T-helper 17 cell (primary cell): ENCODE measurements at regions not wholly inside any gene's neighbourhood (a gene's known extent, or its start where the extent isn't known, plus 50 kb on each side); places are given as distances from the start of the nearest gene placed in this dataset.

Source experiments
- ATAC-seq: fragments of 150-1000 bp; cut with Tn5 transposase; 2 replicates; pipeline ENCODE4 v1.10.0; 2021; ENCODE audit warnings: mild to moderate bottlenecking, moderate library complexity
- DNase-seq, 3 donors: peaks; one replicate each; pipeline versions ENCODE4 v3.0.0 to v3.0.0-alpha.2; 2020 to 2021
- H3K9me3 ChIP-seq: one replicate; pipeline ENCODE4 v1.7.0; 2013; ENCODE audit warnings: low read length, mild to moderate bottlenecking; ENCODE audit not compliant: control insufficient read depth, poor library complexity, severe bottlenecking
- H3K27ac Mint-ChIP-seq: one replicate; pipeline ENCODE4 v1.8.0; 2022; ENCODE audit warnings: mild to moderate bottlenecking, moderate library complexity, mixed read lengths
- H3K27me3 Mint-ChIP-seq: one replicate; pipeline ENCODE4 v1.8.0; 2022; ENCODE audit warnings: mixed read lengths
- H3K36me3 Mint-ChIP-seq: one replicate; pipeline ENCODE4 v1.8.0; 2022; ENCODE audit warnings: low read depth, mixed read lengths
- H3K4me1 Mint-ChIP-seq: one replicate; pipeline ENCODE4 v1.8.0; 2022; ENCODE audit warnings: mild to moderate bottlenecking, mixed read lengths
- H3K4me3 Mint-ChIP-seq: one replicate; pipeline ENCODE4 v1.8.0; 2022; ENCODE audit warnings: mild to moderate bottlenecking, moderate library complexity, mixed read lengths

DNA sequence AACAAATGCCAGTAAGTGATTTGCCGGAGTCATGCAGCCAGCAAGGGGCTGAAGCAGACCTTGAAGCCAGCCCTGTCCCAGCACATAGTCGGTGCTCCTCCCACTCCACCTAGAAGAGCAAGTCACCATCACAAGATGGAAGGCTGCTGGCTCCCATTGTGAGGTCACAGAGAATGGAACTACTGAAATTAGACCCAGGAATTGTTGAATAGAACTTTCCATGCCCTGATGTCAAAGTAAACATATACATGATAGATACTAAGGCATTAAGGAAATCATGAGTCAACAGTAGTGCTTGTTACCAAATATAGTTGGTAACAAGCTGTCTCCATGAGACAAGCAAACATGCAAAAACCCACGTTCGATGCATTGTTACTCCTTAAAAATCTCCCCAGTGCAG lies 177.1 kb upstream of the MID1 start:
- ATAC-seq (no peak), DNase-seq (no peak)
- H3K9me3 ChIP-seq: no peaks in the 10 kb centered on the region
- Mint-ChIP-seq H3K27ac (no peak overlapping the region), H3K36me3 (peaks cover 2% of the 10 kb centered on the region), H3K4me3 (no peak overlapping the region), H3K27me3 (no peaks in the 10 kb centered on the region), H3K4me1 (no peaks in the 10 kb centered on the region)

DNA sequence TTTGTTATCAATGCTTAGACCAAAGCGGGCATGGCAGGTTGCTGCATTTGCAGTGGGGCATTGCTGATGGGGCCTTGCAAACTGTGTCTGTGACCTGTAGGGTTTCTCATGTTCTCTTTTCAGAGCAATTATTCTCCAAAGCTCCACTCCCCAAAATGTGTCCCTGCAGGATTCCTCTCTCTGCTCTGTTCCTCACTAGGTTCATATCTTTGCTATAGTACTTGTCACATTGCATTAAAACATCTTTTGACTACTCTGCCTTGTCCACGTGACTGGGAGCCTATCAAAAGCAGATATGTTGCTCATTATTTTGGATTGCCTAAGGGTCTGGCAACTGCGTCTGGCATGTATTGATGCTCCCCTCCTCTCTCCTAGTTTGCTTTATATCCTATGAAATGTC lies 177.7 kb upstream of the MID1 start:
- no peak overlapping the region for H3K27ac Mint-ChIP-seq
- peaks cover 2% of the 10 kb centered on the region for H3K36me3 Mint-ChIP-seq
- ATAC-seq (no peak), DNase-seq (no peak)
- H3K4me3 Mint-ChIP-seq: no peak overlapping the region
- no peaks in the 10 kb centered on the region for H3K27me3 Mint-ChIP-seq
- no peaks in the 10 kb centered on the region for H3K4me1 Mint-ChIP-seq
- no peaks in the 10 kb centered on the region for H3K9me3 ChIP-seq

GRCh38 chrX:10800796-10801195 lies 180.4 kb upstream of the MID1 start:
- H3K36me3 Mint-ChIP-seq: peaks cover 2% of the 10 kb centered on the region
- H3K9me3 ChIP-seq: no peaks in the 10 kb centered on the region
- H3K4me1 Mint-ChIP-seq: no peaks in the 10 kb centered on the region
- H3K4me3 Mint-ChIP-seq: no peak overlapping the region
- ATAC-seq (no peak), DNase-seq (no peak)
- H3K27me3 Mint-ChIP-seq: no peaks in the 10 kb centered on the region
- no peak overlapping the region for H3K27ac Mint-ChIP-seq

GRCh38 chrX:10811111-10811510 lies 190.7 kb upstream of the MID1 start:
- Mint-ChIP-seq H3K36me3 (no peaks in the 10 kb centered on the region), H3K4me3 (no peak overlapping the region), H3K27me3 (no peaks in the 10 kb centered on the region), H3K27ac (no peak overlapping the region), H3K4me1 (no peaks in the 10 kb centered on the region)
- ATAC-seq: no peak
- no peak for DNase-seq
- H3K9me3 ChIP-seq: no peaks in the 10 kb centered on the region

GRCh38 chrX:10813761-10814160 lies 193.4 kb upstream of the MID1 start:
- ATAC-seq (no peak), DNase-seq (no peak)
- no peaks in the 10 kb centered on the region for H3K9me3 ChIP-seq
- Mint-ChIP-seq H3K27ac (no peak overlapping the region), H3K4me1 (no peaks in the 10 kb centered on the region), H3K36me3 (no peaks in the 10 kb centered on the region), H3K27me3 (no peaks in the 10 kb centered on the region), H3K4me3 (no peak overlapping the region)

DNA sequence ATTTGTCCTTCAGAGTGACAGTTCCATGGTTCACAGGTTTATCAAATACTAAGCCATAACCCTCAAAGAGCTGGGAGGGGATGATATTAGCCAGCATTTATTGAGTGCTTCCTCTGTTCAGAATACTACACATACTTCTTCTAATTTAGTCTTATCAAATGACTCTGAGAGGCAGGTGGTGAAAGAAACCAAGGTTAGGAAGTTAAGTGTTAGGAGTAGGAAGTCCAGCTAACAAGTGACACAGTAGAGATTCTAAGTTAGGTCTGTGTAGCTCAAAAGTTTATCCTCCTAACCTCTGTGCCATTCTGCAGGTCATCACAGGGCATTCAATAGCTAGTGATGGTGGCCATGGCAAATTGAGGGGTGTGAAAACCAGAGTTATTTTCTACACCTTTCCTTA lies 198.3 kb upstream of the MID1 start:
- Mint-ChIP-seq H3K4me1 (no peaks in the 10 kb centered on the region), H3K4me3 (no peak overlapping the region), H3K36me3 (no peaks in the 10 kb centered on the region), H3K27ac (no peak overlapping the region), H3K27me3 (no peaks in the 10 kb centered on the region)
- H3K9me3 ChIP-seq: no peaks in the 10 kb centered on the region
- DNase-seq (no peak), ATAC-seq (no peak)

- Mint-ChIP-seq H3K4me3 (no peak overlapping the region), H3K36me3 (no peaks in the 10 kb centered on the region), H3K27me3 (no peaks in the 10 kb centered on the region), H3K4me1 (no peaks in the 10 kb centered on the region), H3K27ac (no peak overlapping the region)
- DNase-seq (no peak), ATAC-seq (no peak)
- no peaks in the 10 kb centered on the region for H3K9me3 ChIP-seq
Measured at GRCh38 chrX:10819973-10820372, 199.6 kb upstream of the MID1 start.

DNA sequence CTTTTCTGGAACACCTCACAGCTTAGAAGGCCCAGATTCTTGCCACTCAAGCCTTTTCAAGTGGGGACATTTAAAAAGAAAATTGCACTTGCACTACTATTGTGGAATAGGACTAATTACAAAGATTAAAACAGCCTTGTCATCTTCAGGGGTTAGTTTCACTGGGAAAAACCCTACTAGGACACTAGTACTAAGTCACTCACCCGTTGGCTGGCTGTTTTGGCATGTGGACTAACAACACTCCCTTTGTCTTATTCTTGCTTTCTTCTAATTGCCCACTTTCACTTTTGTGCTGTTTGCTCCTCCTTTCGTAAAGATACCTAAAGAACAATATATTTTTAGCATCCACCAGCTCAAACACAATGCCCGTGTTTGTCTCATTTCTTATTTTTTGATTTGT lies 200.9 kb upstream of the MID1 start:
- no peaks in the 10 kb centered on the region for H3K27me3 Mint-ChIP-seq
- DNase-seq (no peak), ATAC-seq (no peak)
- H3K4me1 Mint-ChIP-seq: no peaks in the 10 kb centered on the region
- H3K9me3 ChIP-seq: no peaks in the 10 kb centered on the region
- no peaks in the 10 kb centered on the region for H3K36me3 Mint-ChIP-seq
- H3K4me3 Mint-ChIP-seq: no peak overlapping the region
- H3K27ac Mint-ChIP-seq: no peak overlapping the region

DNA sequence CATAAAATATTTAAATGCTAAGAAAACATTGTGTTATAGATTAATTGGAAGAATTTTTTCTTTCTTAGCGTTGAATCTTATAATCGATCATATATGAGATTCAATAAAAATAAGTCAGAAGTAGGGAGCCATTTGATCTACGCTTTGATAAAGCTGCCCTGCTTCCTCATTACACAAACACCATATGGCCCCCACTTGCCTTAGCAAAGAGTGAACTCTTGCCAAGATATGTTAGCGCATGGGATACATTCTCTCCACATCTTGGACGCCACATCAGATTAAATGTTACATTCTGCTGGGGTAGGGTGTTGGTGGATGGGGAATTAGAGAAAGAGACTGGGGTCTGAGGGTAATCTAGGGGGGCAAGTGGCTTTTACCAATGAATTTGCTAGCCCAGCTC lies 207.7 kb upstream of the MID1 start:
- ATAC-seq (no peak), DNase-seq (no peak)
- H3K4me3 Mint-ChIP-seq: no peak overlapping the region
- no peaks in the 10 kb centered on the region for H3K9me3 ChIP-seq
- H3K27me3 Mint-ChIP-seq: no peaks in the 10 kb centered on the region
- no peak overlapping the region for H3K27ac Mint-ChIP-seq
- H3K4me1 Mint-ChIP-seq: no peaks in the 10 kb centered on the region
- no peaks in the 10 kb centered on the region for H3K36me3 Mint-ChIP-seq

DNA sequence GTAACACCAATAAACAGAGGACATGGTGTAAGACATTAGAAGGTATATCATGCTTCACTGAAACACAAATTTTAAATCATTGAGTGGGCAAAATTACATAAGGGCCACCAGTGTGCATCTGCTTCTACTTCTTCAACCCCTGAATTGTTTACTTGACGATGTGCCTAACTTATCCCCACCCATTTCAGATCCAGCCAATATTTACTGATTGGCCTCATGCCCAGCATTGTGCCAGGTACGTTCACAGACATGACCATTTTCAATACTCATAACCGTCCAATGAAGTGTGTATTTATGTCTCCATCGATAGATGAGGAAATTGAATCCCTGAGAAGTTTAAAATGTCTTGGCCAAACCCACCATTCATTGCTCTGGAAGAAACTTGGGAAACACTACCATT lies 208.3 kb upstream of the MID1 start:
- Mint-ChIP-seq H3K36me3 (no peaks in the 10 kb centered on the region), H3K4me3 (no peak overlapping the region), H3K27me3 (no peaks in the 10 kb centered on the region), H3K4me1 (no peaks in the 10 kb centered on the region), H3K27ac (no peak overlapping the region)
- H3K9me3 ChIP-seq: no peaks in the 10 kb centered on the region
- DNase-seq (no peak), ATAC-seq (no peak)

DNA sequence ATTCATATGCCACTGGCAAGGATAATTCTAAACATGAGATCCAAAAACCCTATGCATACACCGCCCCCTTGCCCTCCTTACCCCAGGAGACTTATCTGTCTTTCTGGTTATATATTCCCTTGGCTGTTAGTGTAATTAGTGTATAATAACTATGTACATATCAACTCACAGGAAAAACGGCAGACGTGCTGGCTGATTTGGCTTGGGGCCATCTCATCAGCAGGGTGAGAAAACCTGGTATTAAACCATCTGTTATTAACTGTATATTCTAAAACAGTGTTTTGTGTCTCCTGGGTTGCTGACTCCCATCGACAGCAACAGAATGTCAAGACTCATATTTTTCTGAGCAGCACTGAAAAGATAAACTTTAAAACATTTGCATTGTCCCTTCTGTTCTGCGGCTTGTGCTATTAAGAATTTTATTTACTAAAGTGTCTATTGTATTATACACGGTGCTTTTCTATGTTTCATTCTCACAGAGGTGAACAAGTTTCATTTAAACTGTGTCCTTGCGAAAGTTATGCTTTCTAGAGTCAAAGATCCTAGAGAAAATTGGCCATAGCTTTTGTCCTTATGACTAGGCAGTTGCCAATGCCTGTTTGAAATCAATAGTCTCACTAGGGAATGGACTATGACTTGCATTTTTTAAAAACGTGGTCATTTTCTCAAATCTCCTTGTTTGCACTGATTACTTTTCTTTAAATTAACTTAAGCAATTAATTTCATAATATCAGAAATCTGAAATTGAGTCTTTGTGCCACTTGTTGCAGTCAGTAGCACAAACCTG lies 211.5 kb upstream of the MID1 start:
- no peak for ATAC-seq
- Mint-ChIP-seq H3K27me3 (no peaks in the 10 kb centered on the region), H3K4me1 (no peaks in the 10 kb centered on the region), H3K4me3 (no peak overlapping the region), H3K36me3 (no peaks in the 10 kb centered on the region), H3K27ac (no peak overlapping the region)
- no peak for DNase-seq
- no peaks in the 10 kb centered on the region for H3K9me3 ChIP-seq

DNA sequence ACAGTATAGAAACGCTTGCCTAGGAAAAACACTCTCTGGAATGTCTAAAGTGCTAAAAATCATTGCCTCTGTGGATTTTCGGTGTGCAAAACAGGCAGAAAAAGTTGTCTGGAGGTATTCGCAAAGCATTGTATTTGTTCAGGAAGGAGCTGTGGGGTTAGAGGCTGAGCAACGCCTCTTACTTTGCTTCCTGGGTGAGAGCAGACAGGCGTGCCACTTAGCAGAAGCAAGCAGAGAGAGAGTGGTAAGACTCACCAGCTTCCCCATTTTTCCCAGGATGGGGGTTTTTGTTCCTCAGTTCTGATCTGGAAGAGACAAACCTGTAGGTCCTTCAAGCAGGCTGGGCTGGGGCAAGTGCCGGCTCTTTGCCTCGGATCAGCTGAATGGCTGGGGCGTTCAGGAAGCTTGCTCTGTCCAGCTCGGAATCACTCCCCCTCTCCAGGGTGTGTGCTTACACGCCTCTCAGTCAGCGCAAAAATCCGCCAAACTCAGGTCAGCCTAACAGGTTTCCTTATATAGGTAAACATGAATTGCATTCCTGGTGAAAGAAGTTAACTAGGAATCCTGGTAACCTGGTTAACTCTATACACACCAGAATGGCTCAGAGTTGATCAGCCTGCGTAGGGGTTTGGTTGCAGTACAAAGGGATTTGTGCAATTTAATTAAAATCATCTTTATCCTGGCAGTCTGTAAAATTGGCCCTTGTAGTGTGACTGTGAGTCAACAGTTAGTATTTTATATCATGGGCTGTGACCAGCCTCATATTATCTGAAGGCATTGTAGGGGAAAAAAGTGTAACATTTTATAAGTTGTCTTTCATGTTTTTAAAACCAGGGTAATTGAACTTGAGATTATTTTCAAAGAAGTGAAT lies 213.1 kb upstream of the MID1 start:
- Mint-ChIP-seq H3K4me1 (no peaks in the 10 kb centered on the region), H3K36me3 (no peaks in the 10 kb centered on the region), H3K4me3 (no peak overlapping the region), H3K27me3 (no peaks in the 10 kb centered on the region), H3K27ac (no peak overlapping the region)
- H3K9me3 ChIP-seq: no peaks in the 10 kb centered on the region
- DNase-seq (no peak), ATAC-seq (no peak)

DNA sequence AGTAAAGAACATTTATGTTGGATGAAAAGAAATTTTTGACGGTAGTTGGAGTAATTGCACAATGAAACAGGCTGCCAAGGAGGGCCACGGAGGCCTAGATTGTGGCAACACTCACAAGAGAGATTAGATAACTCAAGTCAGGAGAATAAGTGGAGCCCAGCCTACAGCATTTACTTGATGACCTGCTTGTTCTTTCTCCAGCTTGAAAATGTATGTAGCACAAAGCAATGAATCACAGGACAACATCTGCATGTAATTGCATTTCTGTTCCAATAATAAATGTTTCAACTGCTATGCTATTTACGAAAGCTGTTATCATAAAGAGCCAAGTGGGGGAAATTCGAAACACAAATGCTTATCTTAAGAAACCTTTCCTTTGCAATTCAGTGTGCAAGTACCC lies 221.2 kb upstream of the MID1 start:
- Mint-ChIP-seq H3K36me3 (no peaks in the 10 kb centered on the region), H3K27ac (no peak overlapping the region), H3K4me1 (no peaks in the 10 kb centered on the region), H3K4me3 (no peak overlapping the region), H3K27me3 (no peaks in the 10 kb centered on the region)
- H3K9me3 ChIP-seq: no peaks in the 10 kb centered on the region
- ATAC-seq (no peak), DNase-seq (no peak)

- H3K9me3 ChIP-seq: no peaks in the 10 kb centered on the region
- Mint-ChIP-seq H3K4me3 (no peak overlapping the region), H3K4me1 (no peaks in the 10 kb centered on the region), H3K27me3 (no peaks in the 10 kb centered on the region), H3K27ac (no peak overlapping the region), H3K36me3 (no peaks in the 10 kb centered on the region)
- DNase-seq (no peak), ATAC-seq (no peak)
Measured at GRCh38 chrX:10842646-10843045, 222.3 kb upstream of the MID1 start.
